Epithelial cell of proximal tubule (primary cell): ENCODE measurements at regions not wholly inside any gene's neighbourhood (a gene's known extent, or its start where the extent isn't known, plus 50 kb on each side); places are given as distances from the start of the nearest gene placed in this dataset.

Experiments
- DNase-seq: peaks from one replicate; pipeline ENCODE4 v3.0.0-alpha.2; 2011; ENCODE audit warnings: low read depth
- H3K4me3 ChIP-seq: 2 replicates; pipeline ENCODE4 v1.5.1; 2011; ENCODE audit warnings: low read depth, mild to moderate bottlenecking, low read length
- TF ChIP-seq, protein P1 (sequence below): conservative IDR thresholded peaks from 2 replicates; pipeline ENCODE4 v1.5.1; 2012; ENCODE audit warnings: low read depth, mild to moderate bottlenecking, low read length

DNA sequence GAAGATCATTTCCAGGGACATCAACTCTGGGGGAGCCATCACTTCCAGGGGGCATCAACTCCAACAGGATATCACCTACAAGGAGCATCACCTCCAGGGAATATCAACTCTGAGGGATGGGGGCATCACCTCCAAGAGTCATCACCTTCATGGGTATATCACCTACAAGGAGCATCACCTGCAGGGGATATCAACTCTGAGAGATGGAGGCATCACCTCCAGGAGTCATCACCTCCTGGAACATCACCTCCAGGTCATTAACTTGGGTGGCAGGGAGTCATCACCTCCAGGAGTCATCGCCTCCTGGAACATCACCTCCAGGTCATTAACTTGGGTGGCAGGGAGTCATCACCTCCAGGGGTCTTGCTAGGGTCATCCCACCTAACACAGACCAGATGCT, 167.6 kb downstream of the NDUFA10 start:
- H3K4me3 ChIP-seq: no peak overlapping the region
- TF ChIP-seq, protein P1, sequence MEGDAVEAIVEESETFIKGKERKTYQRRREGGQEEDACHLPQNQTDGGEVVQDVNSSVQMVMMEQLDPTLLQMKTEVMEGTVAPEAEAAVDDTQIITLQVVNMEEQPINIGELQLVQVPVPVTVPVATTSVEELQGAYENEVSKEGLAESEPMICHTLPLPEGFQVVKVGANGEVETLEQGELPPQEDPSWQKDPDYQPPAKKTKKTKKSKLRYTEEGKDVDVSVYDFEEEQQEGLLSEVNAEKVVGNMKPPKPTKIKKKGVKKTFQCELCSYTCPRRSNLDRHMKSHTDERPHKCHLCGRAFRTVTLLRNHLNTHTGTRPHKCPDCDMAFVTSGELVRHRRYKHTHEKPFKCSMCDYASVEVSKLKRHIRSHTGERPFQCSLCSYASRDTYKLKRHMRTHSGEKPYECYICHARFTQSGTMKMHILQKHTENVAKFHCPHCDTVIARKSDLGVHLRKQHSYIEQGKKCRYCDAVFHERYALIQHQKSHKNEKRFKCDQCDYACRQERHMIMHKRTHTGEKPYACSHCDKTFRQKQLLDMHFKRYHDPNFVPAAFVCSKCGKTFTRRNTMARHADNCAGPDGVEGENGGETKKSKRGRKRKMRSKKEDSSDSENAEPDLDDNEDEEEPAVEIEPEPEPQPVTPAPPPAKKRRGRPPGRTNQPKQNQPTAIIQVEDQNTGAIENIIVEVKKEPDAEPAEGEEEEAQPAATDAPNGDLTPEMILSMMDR: no peak
- DNase-seq: no peak

DNA sequence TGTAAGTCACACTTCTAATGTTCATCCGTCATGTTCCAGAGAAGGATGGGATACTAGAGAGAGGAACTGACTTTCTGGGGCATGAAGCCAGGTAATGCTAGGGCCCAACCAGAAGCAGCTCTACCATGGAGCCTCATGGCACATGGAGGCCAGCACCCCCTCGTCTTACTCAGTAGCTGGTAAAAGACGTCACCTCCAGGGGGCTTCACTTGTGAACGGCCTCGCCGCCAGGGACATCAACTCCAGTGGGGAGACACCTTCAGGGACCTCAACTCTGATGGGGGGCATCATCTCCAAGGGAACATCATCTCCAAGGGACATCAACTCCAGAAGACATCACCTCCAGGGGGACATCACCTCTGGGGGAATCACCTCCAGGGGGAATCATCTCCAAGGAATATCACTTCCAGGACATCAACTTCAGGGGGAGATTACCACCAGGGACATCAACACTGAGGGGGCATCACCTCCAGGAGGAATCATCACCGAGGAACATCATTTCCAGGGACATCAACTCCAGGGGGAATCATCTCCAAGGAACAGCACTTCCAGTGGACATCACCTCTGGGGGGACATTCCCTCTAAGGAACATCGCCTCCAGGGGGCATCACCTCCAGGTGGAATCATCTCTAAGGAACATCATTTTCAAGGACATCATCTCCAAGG, 168.4 kb downstream of the NDUFA10 start:
- TF ChIP-seq, protein P1: no peak
- H3K4me3 ChIP-seq: no peak overlapping the region
- DNase-seq: no peak

- TF ChIP-seq, protein P1: no peak
- DNase-seq: no peak
- no peak overlapping the region for H3K4me3 ChIP-seq
Observed at GRCh38 chr2:239855863-239856587, 169.1 kb downstream of the NDUFA10 start.

- TF ChIP-seq, protein P1: no peak
- no peak for DNase-seq
- H3K4me3 ChIP-seq: no peak overlapping the region
Observed at GRCh38 chr2:239854596-239854995, 170.5 kb downstream of the NDUFA10 start.

DNA sequence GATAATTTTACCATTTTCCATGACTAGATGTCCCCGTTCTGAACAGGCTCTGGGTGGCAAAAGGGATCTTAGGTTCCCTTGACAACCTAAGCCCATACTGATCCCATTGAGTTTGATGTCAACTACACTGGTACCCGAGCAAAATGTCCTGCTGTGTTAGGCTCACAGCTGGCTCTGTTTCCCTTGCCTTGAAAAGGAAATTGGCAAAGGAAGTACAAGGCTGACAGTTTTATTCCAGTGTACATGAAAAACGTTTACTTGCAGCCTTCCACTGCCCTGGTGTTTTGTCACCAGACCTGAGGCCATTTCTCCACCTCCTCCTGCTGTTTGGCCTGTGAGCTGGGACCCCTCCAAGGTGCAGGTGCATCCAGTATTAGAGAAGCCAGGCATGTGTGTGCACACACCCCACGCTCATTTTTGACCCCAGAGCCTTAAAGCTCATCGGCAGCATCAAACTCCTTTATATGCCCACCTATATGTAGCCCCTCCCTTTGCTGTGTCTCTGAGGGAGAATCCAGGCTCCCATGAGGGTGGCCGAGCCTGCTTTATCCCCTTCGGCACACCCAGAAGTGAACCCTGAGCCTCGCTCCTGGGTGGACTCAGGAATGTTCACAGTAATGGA, 171.3 kb downstream of the NDUFA10 start:
- TF ChIP-seq, protein P1: no peak
- DNase-seq: no peak
- no peak overlapping the region for H3K4me3 ChIP-seq

DNA sequence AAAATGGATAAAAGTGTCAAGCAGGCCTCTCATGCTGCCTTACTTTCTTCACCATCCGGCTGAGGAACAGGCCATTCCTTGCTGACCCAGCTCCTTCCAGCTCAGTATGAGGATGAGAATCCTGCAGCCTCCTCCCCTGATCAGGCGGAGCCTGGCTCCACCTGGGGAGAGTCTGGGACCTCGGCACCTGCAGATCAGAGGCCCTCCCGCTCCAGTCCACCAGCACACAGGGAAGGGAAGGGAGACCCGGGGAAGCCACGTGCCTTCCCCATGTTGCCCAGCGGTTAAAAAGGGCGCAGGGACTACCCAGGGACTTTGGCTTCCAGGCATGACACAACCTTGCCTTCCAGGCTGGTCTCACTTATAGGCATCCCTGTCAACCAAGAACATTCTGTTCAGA, 172.0 kb downstream of the NDUFA10 start:
- DNase-seq: no peak
- H3K4me3 ChIP-seq: no peak overlapping the region
- TF ChIP-seq, protein P1: no peak
